ENCODE measurements at regions not wholly inside any gene's neighbourhood (a gene's known extent, or its start where the extent isn't known, plus 50 kb on each side); places are given as distances from the start of the nearest gene placed in this dataset.
"Not testable (repeated sequence)": the region's sequence is repeated elsewhere in the genome, so short reads cannot be mapped to it uniquely, and the experiment has no call there.

DNA sequence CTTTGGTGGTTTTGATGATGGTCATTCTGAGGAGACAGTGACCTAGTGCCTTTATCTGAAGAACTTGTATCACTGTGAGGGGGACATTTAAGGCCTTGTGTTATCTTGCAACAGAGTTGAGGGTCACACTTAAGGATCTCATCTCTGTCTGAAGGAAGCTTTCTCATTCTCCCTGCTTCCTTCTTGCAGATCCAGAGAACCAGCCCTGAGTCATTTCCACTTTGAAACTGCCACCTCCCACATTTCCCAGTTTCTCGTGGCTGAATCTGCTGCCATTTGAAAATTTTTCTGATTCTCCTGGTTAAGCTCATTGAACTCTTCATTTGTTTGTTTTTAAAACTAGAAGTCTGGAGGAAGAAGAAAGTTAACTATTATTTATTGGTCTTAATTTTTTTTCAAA, 190.2 kb upstream of the CDH11 start:
- no peak overlapping the region for H3K4me3 ChIP-seq (replicated peaks; ENCODE audit: low read depth, low read length)
- no peak for DNase-seq (ENCODE audit: extremely low read depth, low read depth)
- TF ChIP-seq CTCF (IDR thresholded peaks at IDR 0.05; ENCODE audit: low read depth, low read length, missing control alignments), result no peak

GRCh38 chr16:65310491-65310890, 188.6 kb upstream of the CDH11 start:
- DNase-seq (ENCODE audit: extremely low read depth, low read depth); H3K4me3 ChIP-seq (replicated peaks; ENCODE audit: low read depth, low read length): not testable (repeated sequence)

DNA sequence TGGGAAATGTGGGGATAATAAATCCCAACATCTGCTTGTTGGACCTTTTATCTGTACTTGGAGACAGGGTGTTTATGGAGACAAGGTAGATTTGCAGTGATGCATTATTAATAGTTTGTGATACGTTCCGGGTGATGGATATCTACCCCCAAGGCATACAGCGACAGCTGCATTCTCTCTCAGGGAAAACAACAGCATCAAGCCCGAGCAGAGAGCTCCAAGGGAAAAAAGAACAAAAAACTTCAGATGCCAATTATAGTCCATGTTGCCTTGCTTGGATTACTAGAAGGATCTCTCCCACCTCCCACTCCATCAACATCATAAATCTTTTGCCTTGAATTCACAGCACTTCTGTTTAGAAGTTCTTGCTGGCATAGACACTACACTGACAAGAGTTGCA, 187.5 kb upstream of the CDH11 start:
- DNase-seq (ENCODE audit: extremely low read depth, low read depth), result no peak
- H3K4me3 ChIP-seq (replicated peaks; ENCODE audit: low read depth, low read length), result no peak overlapping the region
- TF ChIP-seq CTCF (IDR thresholded peaks at IDR 0.05; ENCODE audit: low read depth, low read length, missing control alignments), result no peak

- no peak for DNase-seq (ENCODE audit: extremely low read depth, low read depth)
- no peak for TF ChIP-seq CTCF (IDR thresholded peaks at IDR 0.05; ENCODE audit: low read depth, low read length, missing control alignments)
Measured at GRCh38 chr16:65308506-65308905, 186.6 kb upstream of the CDH11 start.

GRCh38 chr16:65307286-65307685, 185.4 kb upstream of the CDH11 start:
- no peak for TF ChIP-seq CTCF (IDR thresholded peaks at IDR 0.05; ENCODE audit: low read depth, low read length, missing control alignments)
- H3K4me3 ChIP-seq (replicated peaks; ENCODE audit: low read depth, low read length), result no peak overlapping the region
- no peak for DNase-seq (ENCODE audit: extremely low read depth, low read depth)

More at GRCh38 chr16:65308506-65308905, 186.6 kb upstream of the CDH11 start:
- H3K4me3 ChIP-seq (replicated peaks; ENCODE audit: low read depth, low read length), result no peak overlapping the region

- TF ChIP-seq CTCF (IDR thresholded peaks at IDR 0.05; ENCODE audit: low read depth, low read length, missing control alignments), result no peak
- DNase-seq (ENCODE audit: extremely low read depth, low read depth), result no peak
- H3K4me3 ChIP-seq (replicated peaks; ENCODE audit: low read depth, low read length), result no peak overlapping the region
Measured at GRCh38 chr16:65306722-65307121, 184.9 kb upstream of the CDH11 start.

- DNase-seq (ENCODE audit: extremely low read depth, low read depth), result no peak
- H3K4me3 ChIP-seq (replicated peaks; ENCODE audit: low read depth, low read length), result no peak overlapping the region
- TF ChIP-seq CTCF (IDR thresholded peaks at IDR 0.05; ENCODE audit: low read depth, low read length, missing control alignments), result no peak
Measured at GRCh38 chr16:65306300-65306699, 184.4 kb upstream of the CDH11 start.
